ENCODE measurements at regions not wholly inside any gene's neighbourhood (a gene's known extent, or its start where the extent isn't known, plus 50 kb on each side); places are given as distances from the start of the nearest gene placed in this dataset.

DNA sequence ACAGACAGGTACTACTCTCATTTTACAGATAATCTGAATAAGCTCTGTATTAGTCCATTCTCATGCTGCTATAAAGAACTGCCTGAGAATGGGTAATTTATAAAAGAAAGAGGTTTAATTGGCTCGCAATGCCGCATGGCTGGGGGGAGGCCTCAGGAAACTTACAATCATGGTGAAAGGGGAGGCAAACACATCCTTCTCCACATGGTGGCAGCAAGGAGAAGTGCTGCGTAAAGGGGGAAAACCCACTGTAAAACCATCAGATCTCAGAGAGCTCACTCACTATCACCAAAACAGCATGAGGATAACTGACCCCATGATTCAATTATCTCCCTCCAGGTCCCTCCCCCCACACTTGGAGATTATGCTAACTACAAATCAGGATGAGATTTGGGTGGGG is 254.4 kb downstream of the KCNE4 start:
- Mint-ChIP-seq H3K4me1 (ENCODE audit: low read depth, unreplicated experiment) (no peaks in the 10 kb centered on the region), H3K27me3 (ENCODE audit: insufficient read depth, unreplicated experiment) (peaks cover 3% of the 10 kb centered on the region), H3K36me3 (ENCODE audit: insufficient read depth, unreplicated experiment) (no peaks in the 10 kb centered on the region), H3K4me3 (ENCODE audit: unreplicated experiment) (no peak overlapping the region), H3K27ac (ENCODE audit: unreplicated experiment) (no peak overlapping the region), H3K9me3 (ENCODE audit: unreplicated experiment) (no peaks in the 10 kb centered on the region)
- BruUV-seq (replicated peaks): no TSS peak
- TF ChIP-seq, protein P1, sequence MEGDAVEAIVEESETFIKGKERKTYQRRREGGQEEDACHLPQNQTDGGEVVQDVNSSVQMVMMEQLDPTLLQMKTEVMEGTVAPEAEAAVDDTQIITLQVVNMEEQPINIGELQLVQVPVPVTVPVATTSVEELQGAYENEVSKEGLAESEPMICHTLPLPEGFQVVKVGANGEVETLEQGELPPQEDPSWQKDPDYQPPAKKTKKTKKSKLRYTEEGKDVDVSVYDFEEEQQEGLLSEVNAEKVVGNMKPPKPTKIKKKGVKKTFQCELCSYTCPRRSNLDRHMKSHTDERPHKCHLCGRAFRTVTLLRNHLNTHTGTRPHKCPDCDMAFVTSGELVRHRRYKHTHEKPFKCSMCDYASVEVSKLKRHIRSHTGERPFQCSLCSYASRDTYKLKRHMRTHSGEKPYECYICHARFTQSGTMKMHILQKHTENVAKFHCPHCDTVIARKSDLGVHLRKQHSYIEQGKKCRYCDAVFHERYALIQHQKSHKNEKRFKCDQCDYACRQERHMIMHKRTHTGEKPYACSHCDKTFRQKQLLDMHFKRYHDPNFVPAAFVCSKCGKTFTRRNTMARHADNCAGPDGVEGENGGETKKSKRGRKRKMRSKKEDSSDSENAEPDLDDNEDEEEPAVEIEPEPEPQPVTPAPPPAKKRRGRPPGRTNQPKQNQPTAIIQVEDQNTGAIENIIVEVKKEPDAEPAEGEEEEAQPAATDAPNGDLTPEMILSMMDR (IDR thresholded peaks at IDR 0.05; ENCODE audit: insufficient read depth in 1 of 2, low read depth in 1 of 2, low read length in 1 of 2, severe bottlenecking in 1 of 2, unreplicated experiment in 1 of 2): peak; percentile 71 to 74
- intact Hi-C loops (cut with micrococcal nuclease; ENCODE audit: unreplicated experiment): loop anchor here (1.0 kb wide), 2 partner anchors 335 to 492 kb away; no protein-coding TSS in a partner anchor
- POLR2A ChIA-PET: no interaction called here
- no peaks in the 10 kb centered on the region for H3K9me3 ChIP-seq
- CTCF ChIA-PET: interaction anchor here (0.7 to 1.6 kb wide), 2 partner anchors 59 to 335 kb away, joined by 3 to 4 read pairs; no protein-coding TSS in a partner anchor
- no peaks in the 10 kb centered on the region for H3K4me1 ChIP-seq
- H3K36me3 ChIP-seq (ENCODE audit: control insufficient read depth, insufficient read depth, low read length): no peaks in the 10 kb centered on the region
- no peak overlapping the region for H3K4me3 ChIP-seq (ENCODE audit: low read depth, low read length)
- DNase-seq: peak in 1 of 2 experiments; percentile 36
- H3K27me3 ChIP-seq (replicated peaks; ENCODE audit: control insufficient read depth, insufficient read depth, low read length): no peaks in the 10 kb centered on the region; the same call in 1 of the 2 replicates

DNA sequence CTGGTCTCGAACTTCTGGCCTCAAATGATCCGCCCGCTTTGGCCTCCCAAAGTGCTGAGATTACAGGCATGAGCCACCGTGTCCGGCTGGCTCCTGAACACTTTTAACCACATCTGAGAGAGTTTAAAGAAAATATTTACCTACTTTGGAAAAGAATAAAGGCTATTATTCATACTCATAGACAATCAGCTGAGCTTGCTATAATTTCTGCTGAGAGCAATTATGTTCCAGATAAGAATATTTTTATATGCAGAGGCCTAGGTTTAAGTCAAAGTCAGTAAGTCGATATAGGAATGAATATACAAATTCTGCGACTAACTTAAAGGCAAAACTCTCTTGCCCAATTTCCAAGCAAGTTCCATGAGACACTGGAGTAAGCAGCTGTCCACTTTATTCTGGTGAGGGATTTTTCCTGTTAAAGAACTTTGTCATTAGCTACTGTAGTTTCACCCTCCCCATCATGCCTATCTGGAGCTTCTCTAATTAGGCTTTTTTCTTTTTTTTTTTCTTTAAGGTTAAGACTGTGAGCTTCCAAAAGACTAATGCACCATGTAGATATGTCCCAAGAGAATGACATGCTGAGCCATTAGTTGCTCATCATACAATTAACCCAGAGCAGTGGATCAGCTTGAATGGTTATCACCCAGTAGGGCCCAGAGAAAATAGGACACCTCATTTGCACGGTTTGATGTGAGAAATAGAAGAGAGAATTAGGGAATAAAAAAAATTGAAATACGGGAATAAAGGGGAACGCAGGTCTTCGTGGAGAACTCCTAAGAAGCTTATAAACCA is 260.1 kb downstream of the KCNE4 start:
- intact Hi-C loops (cut with micrococcal nuclease; ENCODE audit: unreplicated experiment): no loop called here
- no peaks in the 10 kb centered on the region for H3K27me3 ChIP-seq (replicated peaks; ENCODE audit: control insufficient read depth, insufficient read depth, low read length)
- no peak for DNase-seq
- Mint-ChIP-seq H3K27me3 (ENCODE audit: insufficient read depth, unreplicated experiment) (peaks cover 11% of the 10 kb centered on the region), H3K36me3 (ENCODE audit: insufficient read depth, unreplicated experiment) (no peaks in the 10 kb centered on the region), H3K4me1 (ENCODE audit: low read depth, unreplicated experiment) (no peaks in the 10 kb centered on the region), H3K4me3 (ENCODE audit: unreplicated experiment) (no peak overlapping the region), H3K9me3 (ENCODE audit: unreplicated experiment) (no peaks in the 10 kb centered on the region), H3K27ac (ENCODE audit: unreplicated experiment) (no peak overlapping the region)
- BruUV-seq (replicated peaks): no TSS peak
- H3K4me1 ChIP-seq: no peaks in the 10 kb centered on the region
- ChIA-PET CTCF (no interaction called here), POLR2A (no interaction called here)
- H3K4me3 ChIP-seq (ENCODE audit: low read depth, low read length): no peak overlapping the region
- no peaks in the 10 kb centered on the region for H3K36me3 ChIP-seq (ENCODE audit: control insufficient read depth, insufficient read depth, low read length)
- TF ChIP-seq, protein P1 (IDR thresholded peaks at IDR 0.05; ENCODE audit: insufficient read depth in 1 of 2, low read depth in 1 of 2, low read length in 1 of 2, severe bottlenecking in 1 of 2, unreplicated experiment in 1 of 2): no peak
- H3K9me3 ChIP-seq: no peaks in the 10 kb centered on the region

DNA sequence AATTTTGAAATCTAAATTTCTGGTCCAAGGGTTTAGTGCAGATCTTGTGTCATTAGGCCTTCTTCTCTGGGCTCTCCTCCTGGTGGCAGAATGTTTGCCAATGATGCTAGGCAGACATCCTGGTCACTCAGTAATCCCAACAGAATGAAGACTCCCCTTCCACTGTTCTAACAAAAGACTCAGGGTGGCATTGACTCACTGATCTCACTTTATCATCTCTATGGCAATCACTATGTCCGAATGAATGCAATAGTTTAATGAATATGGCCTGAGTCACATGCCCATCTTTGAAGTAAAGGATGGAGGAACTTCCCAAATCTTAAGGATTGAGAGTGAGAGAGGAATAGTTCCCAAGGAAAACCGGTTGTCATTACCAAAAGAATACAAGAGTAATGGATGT is 261.1 kb downstream of the KCNE4 start:
- Histone ChIP-seq H3K27me3 (replicated peaks; ENCODE audit: control insufficient read depth, insufficient read depth, low read length) (no peaks in the 10 kb centered on the region), H3K4me1 (no peaks in the 10 kb centered on the region), H3K4me3 (ENCODE audit: low read depth, low read length) (no peak overlapping the region), H3K9me3 (no peaks in the 10 kb centered on the region), H3K36me3 (ENCODE audit: control insufficient read depth, insufficient read depth, low read length) (no peaks in the 10 kb centered on the region)
- no peak for DNase-seq
- Mint-ChIP-seq H3K4me1 (ENCODE audit: low read depth, unreplicated experiment) (no peaks in the 10 kb centered on the region), H3K4me3 (ENCODE audit: unreplicated experiment) (no peak overlapping the region), H3K9me3 (ENCODE audit: unreplicated experiment) (no peaks in the 10 kb centered on the region), H3K27ac (ENCODE audit: unreplicated experiment) (no peak overlapping the region), H3K36me3 (ENCODE audit: insufficient read depth, unreplicated experiment) (no peaks in the 10 kb centered on the region), H3K27me3 (ENCODE audit: insufficient read depth, unreplicated experiment) (peaks cover 11% of the 10 kb centered on the region)
- intact Hi-C loops (cut with micrococcal nuclease; ENCODE audit: unreplicated experiment): no loop called here
- TF ChIP-seq, protein P1 (IDR thresholded peaks at IDR 0.05; ENCODE audit: insufficient read depth in 1 of 2, low read depth in 1 of 2, low read length in 1 of 2, severe bottlenecking in 1 of 2, unreplicated experiment in 1 of 2): no peak
- ChIA-PET CTCF (no interaction called here), POLR2A (no interaction called here)
- no TSS peak for BruUV-seq (replicated peaks)

Measured in Caco-2 (cell line).